GM12878 (cell line): ENCODE measurements at regions not wholly inside any gene's neighbourhood (a gene's known extent, or its start where the extent isn't known, plus 50 kb on each side); places are given as distances from the start of the nearest gene placed in this dataset.

Source experiments
- ATAC-seq: fragments of 200-7000 bp; cut with Tn5 transposase; 3 replicates; pipeline ENCODE4 v1.9.1; 2020; ENCODE audit warnings: mild to moderate bottlenecking, moderate library complexity
- BruUV-seq: library from RNA; stranded (reverse); fragments of 400-500 nt; replicated peaks from 2 replicates; lab custom pipeline; 2021; lab: Mats Ljungman, UMichigan
- CTCF ChIA-PET: fragments of 300-600 bp; sonication (Branson Sonifier 250); formaldehyde crosslinking; extraction: SDS; loops from one replicate; lab custom pipeline; 2021; ENCODE audit warnings: inconsistent platforms; lab: Yijun Ruan, JAX
- POLR2A ChIA-PET: fragments of 350-600 bp; formaldehyde crosslinking; extraction: SDS; loops from one replicate; lab custom pipeline; 2021; ENCODE audit warnings: inconsistent platforms; lab: Charles Lee
- RAD21 ChIA-PET: fragments of 300-600 bp; sonication (Branson Sonifier 250); formaldehyde crosslinking; loops from one replicate; lab custom pipeline; 2023; ENCODE audit warnings: antibody characterized with exemption; ENCODE audit not compliant: unreplicated experiment; lab: Charles Lee
- SMC1A ChIA-PET: fragments of 300-600 bp; sonication (Branson Sonifier 250); formaldehyde crosslinking; loops from one replicate; lab custom pipeline; 2023; ENCODE audit not compliant: unreplicated experiment, uncharacterized antibody; lab: Charles Lee
- DNase-seq: peaks from one replicate; pipeline ENCODE4 v3.0.0-alpha.2; 2011; ENCODE audit warnings: low read depth, low spot score
- FAIRE-seq: peaks from 3 replicates; lab custom pipeline; 2011; peaks lifted over from hg19 to GRCh38; lab: Jason Lieb, UNC
- H2AFZ ChIP-seq: 2 replicates; pipeline ENCODE4 v1.6.0; 2011; ENCODE audit warnings: low read depth, low read length, control low read depth; ENCODE audit not compliant: control insufficient read depth
- H3K27ac ChIP-seq: 2 replicates; pipeline ENCODE4 v1.5.1; 2011; ENCODE audit warnings: control low read depth; ENCODE audit not compliant: control insufficient read depth, insufficient read depth
- H3K27me3 ChIP-seq, 2 experiments: replicated peaks in 1 of 2; 2 replicates each; pipeline versions ENCODE4 v1.6.0 to v1.6.1; 2011; ENCODE audit warnings: low read length in 1 of 2; ENCODE audit not compliant: control insufficient read depth in 2 of 2, insufficient read depth in 2 of 2
- H3K36me3 ChIP-seq, 2 experiments: 2 replicates each; pipeline ENCODE4 v1.5.1; 2011; ENCODE audit warnings: low read length in 1 of 2; ENCODE audit not compliant: control insufficient read depth in 2 of 2, insufficient read depth in 2 of 2
- H3K4me1 ChIP-seq: 2 replicates; pipeline ENCODE4 v1.6.1; 2011; ENCODE audit warnings: mild to moderate bottlenecking, low read length, moderate library complexity, mixed read lengths; ENCODE audit not compliant: control insufficient read depth, insufficient read depth
- H3K4me2 ChIP-seq: 2 replicates; pipeline ENCODE4 v1.6.0; 2011; ENCODE audit warnings: control low read depth; ENCODE audit not compliant: control insufficient read depth, insufficient read depth
- H3K4me3 ChIP-seq: fragments of 200-600 bp; sonication (generic); 2 replicates; pipeline ENCODE4 v1.5.1; 2016
- H3K79me2 ChIP-seq: 2 replicates; pipeline ENCODE4 v1.6.0; 2011; ENCODE audit warnings: low read length; ENCODE audit not compliant: control insufficient read depth, insufficient read depth
- H3K9ac ChIP-seq: 2 replicates; pipeline ENCODE4 v1.8.0; 2011; ENCODE audit warnings: low read length, control low read depth, mixed read lengths; ENCODE audit not compliant: control insufficient read depth, insufficient read depth
- H3K9me3 ChIP-seq: replicated peaks from 3 replicates; pipeline ENCODE4 v1.5.1; 2011; ENCODE audit warnings: mild to moderate bottlenecking, low read length; ENCODE audit not compliant: control insufficient read depth, insufficient read depth
- H4K20me1 ChIP-seq: 2 replicates; pipeline ENCODE4 v1.6.0; 2011; ENCODE audit not compliant: control insufficient read depth, insufficient read depth
- CBFB ChIP-seq: IDR thresholded peaks from 2 replicates; pipeline ENCODE4 v1.6.1; 2016; ENCODE audit warnings: antibody characterized with exemption, low read depth
- DPF2 ChIP-seq: fragments of 450-650 bp; IDR thresholded peaks from 2 replicates; pipeline ENCODE4 v1.6.1; 2017; ENCODE audit warnings: mild to moderate bottlenecking
- EZH2 ChIP-seq: IDR thresholded peaks from 2 replicates; pipeline ENCODE4 v1.6.1; 2012; ENCODE audit warnings: low read depth, mild to moderate bottlenecking, control low read depth, inconsistent platforms, low read length, borderline replicate concordance; ENCODE audit not compliant: control insufficient read depth
- POLR2AphosphoS5 ChIP-seq: IDR thresholded peaks from 2 replicates; pipeline ENCODE4 v1.6.1; 2011; ENCODE audit warnings: mild to moderate bottlenecking, low read length, inconsistent platforms
- SUZ12 ChIP-seq: fragments of 200-600 bp; sonication (generic); IDR thresholded peaks from one replicate; pipeline ENCODE4 v1.6.1; 2018; ENCODE audit warnings: antibody characterized with exemption, mild to moderate bottlenecking; ENCODE audit not compliant: unreplicated experiment
- TCF3 ChIP-seq: IDR thresholded peaks from 2 replicates; pipeline ENCODE4 v1.6.1; 2012; ENCODE audit warnings: low read depth, mild to moderate bottlenecking, low read length, borderline replicate concordance; ENCODE audit not compliant: insufficient read depth
- WGBS: methylation state at CpG from one replicate; pipeline ENCODE4 v1.1.6; 2016; ENCODE audit warnings: low lambda C conversion rate; ENCODE audit not compliant: insufficient replicate concordance, insufficient coverage; ENCODE audit errors: missing lambda C conversion rate; 5-methylcytosine and 5-hydroxymethylcytosine counted together
- in situ Hi-C: fragments of 300-500 bp; cut with MboI; formaldehyde crosslinking; loops from 9 replicates; pipeline ENCODE4 v1.14.3; 2018; ENCODE audit warnings: mixed read lengths
- intact Hi-C: fragments of 100-400 bp; cut with micrococcal nuclease; formaldehyde crosslinking; loops from one replicate; pipeline ENCODE4 v1.14.2; 2022; ENCODE audit not compliant: unreplicated experiment
- TF ChIP-seq, protein P1 (sequence below): fragments of 450-650 bp; IDR thresholded peaks from 2 replicates; pipeline ENCODE4 v1.6.1; 2018; ENCODE audit warnings: borderline replicate concordance, mild to moderate bottlenecking; ENCODE audit not compliant: partially characterized antibody
- TF ChIP-seq, protein P2 (sequence below): IDR thresholded peaks from 2 replicates; pipeline ENCODE4 v1.6.1; 2011; ENCODE audit warnings: borderline replicate concordance, low read depth, mild to moderate bottlenecking, moderate library complexity, low read length; ENCODE audit not compliant: insufficient read depth, poor library complexity, severe bottlenecking
- TF ChIP-seq, protein P3 (sequence below): fragments of 150-350 bp; IDR thresholded peaks from 2 replicates; pipeline ENCODE4 v1.6.1; 2014; ENCODE audit warnings: mild to moderate bottlenecking, low read depth, low read length

- TF ChIP-seq, protein P1, sequence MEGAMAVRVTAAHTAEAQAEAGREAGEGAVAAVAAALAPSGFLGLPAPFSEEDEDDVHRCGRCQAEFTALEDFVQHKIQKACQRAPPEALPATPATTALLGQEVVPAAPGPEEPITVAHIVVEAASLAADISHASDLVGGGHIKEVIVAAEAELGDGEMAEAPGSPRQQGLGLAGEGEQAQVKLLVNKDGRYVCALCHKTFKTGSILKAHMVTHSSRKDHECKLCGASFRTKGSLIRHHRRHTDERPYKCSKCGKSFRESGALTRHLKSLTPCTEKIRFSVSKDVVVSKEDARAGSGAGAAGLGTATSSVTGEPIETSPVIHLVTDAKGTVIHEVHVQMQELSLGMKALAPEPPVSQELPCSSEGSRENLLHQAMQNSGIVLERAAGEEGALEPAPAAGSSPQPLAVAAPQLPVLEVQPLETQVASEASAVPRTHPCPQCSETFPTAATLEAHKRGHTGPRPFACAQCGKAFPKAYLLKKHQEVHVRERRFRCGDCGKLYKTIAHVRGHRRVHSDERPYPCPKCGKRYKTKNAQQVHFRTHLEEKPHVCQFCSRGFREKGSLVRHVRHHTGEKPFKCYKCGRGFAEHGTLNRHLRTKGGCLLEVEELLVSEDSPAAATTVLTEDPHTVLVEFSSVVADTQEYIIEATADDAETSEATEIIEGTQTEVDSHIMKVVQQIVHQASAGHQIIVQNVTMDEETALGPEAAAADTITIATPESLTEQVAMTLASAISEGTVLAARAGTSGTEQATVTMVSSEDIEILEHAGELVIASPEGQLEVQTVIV: no peak
These were observed 326.0 kb downstream of the NPR3 start (continued) for GRCh38 chr5:33037076-33037475.

GRCh38 chr5:33041586-33041985 lies 330.5 kb downstream of the NPR3 start:
- H3K79me2 ChIP-seq: no peaks in the 10 kb centered on the region
- no peaks in the 10 kb centered on the region for H4K20me1 ChIP-seq
- no peaks in the 10 kb centered on the region for H3K27me3 ChIP-seq
- intact Hi-C loops (no loop called here), in situ Hi-C loops (no loop called here)
- ATAC-seq: no peak
- DNase-seq: no peak
- no peak for FAIRE-seq
- TF ChIP-seq TCF3 (no peak), EZH2 (no peak), CBFB (no peak), SUZ12 (no peak), POLR2AphosphoS5 (no peak), DPF2 (no peak)
- TF ChIP-seq, protein P2, sequence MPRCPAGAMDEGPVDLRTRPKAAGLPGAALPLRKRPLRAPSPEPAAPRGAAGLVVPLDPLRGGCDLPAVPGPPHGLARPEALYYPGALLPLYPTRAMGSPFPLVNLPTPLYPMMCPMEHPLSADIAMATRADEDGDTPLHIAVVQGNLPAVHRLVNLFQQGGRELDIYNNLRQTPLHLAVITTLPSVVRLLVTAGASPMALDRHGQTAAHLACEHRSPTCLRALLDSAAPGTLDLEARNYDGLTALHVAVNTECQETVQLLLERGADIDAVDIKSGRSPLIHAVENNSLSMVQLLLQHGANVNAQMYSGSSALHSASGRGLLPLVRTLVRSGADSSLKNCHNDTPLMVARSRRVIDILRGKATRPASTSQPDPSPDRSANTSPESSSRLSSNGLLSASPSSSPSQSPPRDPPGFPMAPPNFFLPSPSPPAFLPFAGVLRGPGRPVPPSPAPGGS: no peak
- TF ChIP-seq, protein P3, sequence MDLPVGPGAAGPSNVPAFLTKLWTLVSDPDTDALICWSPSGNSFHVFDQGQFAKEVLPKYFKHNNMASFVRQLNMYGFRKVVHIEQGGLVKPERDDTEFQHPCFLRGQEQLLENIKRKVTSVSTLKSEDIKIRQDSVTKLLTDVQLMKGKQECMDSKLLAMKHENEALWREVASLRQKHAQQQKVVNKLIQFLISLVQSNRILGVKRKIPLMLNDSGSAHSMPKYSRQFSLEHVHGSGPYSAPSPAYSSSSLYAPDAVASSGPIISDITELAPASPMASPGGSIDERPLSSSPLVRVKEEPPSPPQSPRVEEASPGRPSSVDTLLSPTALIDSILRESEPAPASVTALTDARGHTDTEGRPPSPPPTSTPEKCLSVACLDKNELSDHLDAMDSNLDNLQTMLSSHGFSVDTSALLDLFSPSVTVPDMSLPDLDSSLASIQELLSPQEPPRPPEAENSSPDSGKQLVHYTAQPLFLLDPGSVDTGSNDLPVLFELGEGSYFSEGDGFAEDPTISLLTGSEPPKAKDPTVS: no peak
- no peak overlapping the region for H3K4me2 ChIP-seq
- 2% methylated on average over 3 of the region's 3 CpGs for WGBS
- RAD21 ChIA-PET: no interaction called here
- SMC1A ChIA-PET: no interaction called here
- H3K9ac ChIP-seq: no peak overlapping the region
- no peak overlapping the region for H3K4me3 ChIP-seq
- no peaks in the 10 kb centered on the region; the same call in 2 of the 3 replicates for H3K9me3 ChIP-seq
- no peak overlapping the region for H3K27ac ChIP-seq
- no peak overlapping the region for H2AFZ ChIP-seq
- H3K36me3 ChIP-seq: no peaks in the 10 kb centered on the region
- POLR2A ChIA-PET: no interaction called here
- CTCF ChIA-PET: no interaction called here
- no peaks in the 10 kb centered on the region for H3K4me1 ChIP-seq
- no TSS peak for BruUV-seq
